ENCODE measurements at regions not wholly inside any gene's neighbourhood (a gene's known extent, or its start where the extent isn't known, plus 50 kb on each side); places are given as distances from the start of the nearest gene placed in this dataset.
A peak's percentile ranks its signal among the peaks of the same experiment; 100 is the strongest.

DNA sequence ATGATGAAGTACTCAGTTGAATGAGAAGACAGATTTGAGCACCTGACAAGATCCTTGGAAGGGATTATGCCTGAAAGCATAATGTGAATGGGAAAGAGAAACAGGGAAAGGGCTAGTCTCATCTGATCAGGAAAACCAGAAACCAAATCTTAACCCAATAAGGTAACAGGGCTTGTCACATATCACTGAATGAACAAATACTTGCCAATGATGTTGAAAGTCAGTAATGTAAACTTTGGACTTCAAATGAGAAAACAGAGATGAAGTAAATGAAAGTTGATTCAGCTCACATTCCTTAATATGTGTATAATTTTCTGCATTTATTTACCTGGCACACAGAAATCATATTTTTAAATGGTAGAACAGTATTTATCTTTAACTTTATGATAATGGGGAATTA, 480.0 kb downstream of the KCTD12 start:
- DNase-seq: no peak

DNA sequence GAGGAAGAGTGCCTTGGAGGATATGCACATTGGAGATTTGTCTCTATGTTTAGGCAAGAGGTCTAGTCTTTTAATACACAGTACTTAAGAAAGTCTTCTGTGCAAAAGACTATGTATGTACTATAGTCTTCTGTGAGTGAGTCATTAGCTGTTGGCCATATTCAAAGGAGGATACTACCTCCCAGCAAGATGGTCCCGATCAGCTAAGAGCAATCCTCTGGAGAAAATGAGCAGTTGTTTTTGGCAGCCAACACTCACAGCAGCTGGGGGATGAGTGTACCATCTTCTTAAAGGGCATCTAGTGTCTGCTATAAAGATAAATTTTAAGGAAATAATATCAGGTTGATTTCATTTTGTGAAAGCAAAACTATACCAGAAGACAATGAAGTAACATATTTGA, 487.8 kb downstream of the KCTD12 start:
- DNase-seq: no peak

GRCh38 chr13:76397413-76397812, 488.8 kb downstream of the KCTD12 start:
- no peak for DNase-seq

DNA sequence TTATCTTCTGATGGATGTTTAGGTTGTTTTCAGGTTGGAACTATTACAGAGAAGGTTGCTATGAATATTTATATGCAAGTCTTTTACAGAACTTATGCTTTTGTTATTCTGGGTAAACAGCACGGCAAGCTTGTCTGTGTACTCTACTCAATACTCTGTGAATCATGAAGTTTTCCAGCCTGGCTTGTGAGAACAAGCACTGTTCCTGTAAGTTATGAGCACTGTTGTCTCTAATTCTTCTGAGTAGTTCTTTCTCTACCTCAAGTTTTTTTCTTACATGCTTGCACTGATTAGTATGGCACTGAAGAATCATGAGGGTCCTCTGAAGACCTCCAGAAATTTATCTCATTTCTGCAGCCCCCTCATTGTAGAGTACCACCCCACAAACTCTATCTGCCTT, 496.9 kb downstream of the KCTD12 start:
- DNase-seq: no peak

DNA sequence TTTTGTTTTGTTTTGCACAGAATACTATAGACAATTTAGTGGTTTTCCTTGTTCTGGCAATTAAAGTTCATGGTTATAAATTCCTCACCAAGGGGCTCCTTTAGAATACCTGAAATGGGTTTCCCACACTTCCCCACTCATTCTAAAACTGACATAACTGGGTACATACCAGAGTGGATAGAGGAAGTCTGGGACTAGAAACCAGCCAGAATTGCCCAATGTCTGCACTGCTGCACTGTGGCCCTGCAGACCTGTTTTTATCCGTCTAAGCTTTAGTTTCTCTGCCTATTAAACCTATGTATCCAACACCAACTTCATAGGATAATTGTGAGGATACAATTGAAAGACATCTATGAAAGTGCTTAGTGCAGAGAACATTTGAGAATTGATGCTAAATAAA, 498.6 kb downstream of the KCTD12 start:
- no peak for DNase-seq

DNA sequence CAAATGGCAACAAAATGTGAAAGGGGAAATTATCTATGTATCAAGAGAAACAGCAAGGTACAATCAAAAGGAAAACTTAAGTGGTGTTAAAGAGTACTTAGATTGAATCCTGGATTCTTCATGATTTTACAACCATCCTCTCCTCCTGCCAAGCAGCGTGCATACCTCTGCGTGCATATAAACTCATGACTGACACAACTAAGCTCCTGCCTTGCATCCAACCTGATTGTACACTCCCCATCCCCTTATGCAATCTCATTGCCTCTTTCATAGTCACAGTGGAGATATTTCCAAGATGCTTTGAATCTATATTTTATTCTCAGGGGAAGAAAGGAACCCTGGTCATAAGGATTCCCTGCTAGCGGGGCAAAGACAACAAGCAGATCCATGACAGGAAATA, 499.9 kb downstream of the KCTD12 start:
- DNase-seq: no peak

DNA sequence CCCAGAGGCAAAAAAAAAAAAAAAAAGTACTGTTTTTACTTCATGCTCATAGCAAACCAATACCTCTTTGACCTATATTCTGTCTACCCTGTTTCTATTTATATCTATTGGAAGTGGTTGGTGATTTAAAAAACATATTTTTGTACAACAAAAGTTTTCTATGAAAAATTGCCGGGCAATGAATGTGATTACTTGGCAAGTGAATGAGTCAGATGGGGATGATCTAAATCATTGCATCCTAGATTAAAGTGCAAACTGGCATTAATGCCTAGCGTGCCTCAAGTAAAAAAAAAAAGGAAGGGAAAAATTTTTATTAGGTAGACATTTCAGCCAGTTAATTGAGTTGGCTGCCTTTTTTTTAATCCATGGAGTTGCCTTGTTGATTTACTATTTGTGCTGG, 500.6 kb downstream of the KCTD12 start:
- DNase-seq: no peak

- DNase-seq: peak; percentile 35
Observed at GRCh38 chr13:76383676-76384461, 502.3 kb downstream of the KCTD12 start.

GRCh38 chr13:76380446-76381065, 505.6 kb downstream of the KCTD12 start:
- DNase-seq: no peak

DNA sequence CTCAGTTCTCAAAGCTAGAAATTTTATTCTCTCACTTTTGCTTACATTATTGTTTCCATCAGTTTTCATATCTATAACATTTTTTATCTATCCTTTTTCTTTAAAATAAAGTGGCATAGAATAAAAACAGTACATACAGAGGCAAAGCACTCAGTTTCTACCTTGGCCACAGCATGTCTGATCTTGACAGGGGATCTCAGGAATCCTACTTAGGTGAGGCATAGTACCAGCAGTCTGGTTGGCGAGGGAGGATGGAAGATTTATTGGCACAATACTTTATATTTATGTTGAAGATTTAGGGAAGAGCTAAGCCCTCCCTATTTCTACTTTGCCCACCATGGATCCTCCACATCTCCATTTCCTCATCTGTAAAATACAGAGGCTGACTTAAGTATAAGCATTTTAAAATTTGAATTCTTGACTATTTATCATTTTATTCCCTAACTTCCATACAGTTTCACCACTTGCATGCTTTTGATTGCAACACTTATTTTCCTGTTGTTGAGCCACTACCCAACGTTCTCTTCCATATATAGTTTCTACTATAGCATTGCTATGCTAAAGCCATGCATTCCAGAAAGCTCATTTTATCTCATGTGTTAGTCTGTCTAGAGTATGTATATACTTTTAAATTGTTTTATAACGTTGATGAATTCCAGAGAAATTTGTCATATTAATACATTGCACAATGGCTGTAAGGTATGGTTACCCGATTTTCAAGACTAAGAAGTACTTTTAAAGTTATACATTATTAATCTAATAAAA, 506.7 kb downstream of the KCTD12 start:
- no peak for DNase-seq

DNA sequence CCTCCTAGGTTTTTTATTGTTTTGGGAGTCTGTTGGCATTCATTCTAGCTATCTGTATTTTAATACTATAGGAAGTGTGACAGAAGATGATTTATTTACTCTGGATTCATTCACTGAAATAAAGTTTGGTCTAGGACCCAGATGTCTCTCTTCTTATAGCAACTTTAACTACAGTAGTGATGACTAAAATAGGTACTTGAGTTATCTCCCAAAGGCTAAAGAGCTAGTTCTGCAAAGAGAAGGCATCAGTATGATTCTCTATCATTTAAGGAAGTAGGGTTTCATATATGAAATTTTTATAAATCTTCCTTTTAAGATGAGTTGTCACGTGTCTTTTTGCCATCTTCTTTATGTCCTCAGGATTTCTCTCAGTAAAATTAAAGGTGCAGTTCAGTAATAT, 507.4 kb downstream of the KCTD12 start:
- no peak for DNase-seq

- DNase-seq: no peak
Observed at GRCh38 chr13:76363682-76364289, 522.4 kb downstream of the KCTD12 start.

GRCh38 chr13:76361868-76362267, 524.3 kb downstream of the KCTD12 start:
- no peak for DNase-seq

- DNase-seq: no peak
Observed at GRCh38 chr13:76351541-76352229, 534.5 kb downstream of the KCTD12 start.

GRCh38 chr13:76350399-76350798, 535.8 kb downstream of the KCTD12 start:
- no peak for DNase-seq

- DNase-seq: no peak
Observed at GRCh38 chr13:76349700-76350099, 536.5 kb downstream of the KCTD12 start.

DNA sequence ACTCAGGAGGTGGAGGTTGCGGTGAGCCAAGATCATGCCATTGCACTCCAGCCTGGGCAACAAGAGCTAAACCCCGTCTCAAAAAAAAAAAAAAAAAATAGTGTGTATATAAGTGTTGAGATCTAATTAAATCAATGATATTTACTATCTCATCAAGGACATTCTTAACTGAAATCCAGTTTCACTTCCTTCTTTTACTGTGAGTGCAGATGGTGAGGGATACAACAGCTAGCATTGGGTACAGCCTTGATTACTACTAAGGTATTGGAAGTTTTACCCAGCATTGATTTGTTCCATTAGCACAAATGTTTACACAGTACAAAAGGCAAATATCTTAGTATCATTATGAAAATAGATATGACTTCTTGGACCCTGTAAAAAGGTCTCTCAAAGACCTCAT, 546.6 kb downstream of the KCTD12 start:
- DNase-seq: no peak

GRCh38 chr13:76338003-76338402, 548.2 kb downstream of the KCTD12 start:
- no peak for DNase-seq

DNA sequence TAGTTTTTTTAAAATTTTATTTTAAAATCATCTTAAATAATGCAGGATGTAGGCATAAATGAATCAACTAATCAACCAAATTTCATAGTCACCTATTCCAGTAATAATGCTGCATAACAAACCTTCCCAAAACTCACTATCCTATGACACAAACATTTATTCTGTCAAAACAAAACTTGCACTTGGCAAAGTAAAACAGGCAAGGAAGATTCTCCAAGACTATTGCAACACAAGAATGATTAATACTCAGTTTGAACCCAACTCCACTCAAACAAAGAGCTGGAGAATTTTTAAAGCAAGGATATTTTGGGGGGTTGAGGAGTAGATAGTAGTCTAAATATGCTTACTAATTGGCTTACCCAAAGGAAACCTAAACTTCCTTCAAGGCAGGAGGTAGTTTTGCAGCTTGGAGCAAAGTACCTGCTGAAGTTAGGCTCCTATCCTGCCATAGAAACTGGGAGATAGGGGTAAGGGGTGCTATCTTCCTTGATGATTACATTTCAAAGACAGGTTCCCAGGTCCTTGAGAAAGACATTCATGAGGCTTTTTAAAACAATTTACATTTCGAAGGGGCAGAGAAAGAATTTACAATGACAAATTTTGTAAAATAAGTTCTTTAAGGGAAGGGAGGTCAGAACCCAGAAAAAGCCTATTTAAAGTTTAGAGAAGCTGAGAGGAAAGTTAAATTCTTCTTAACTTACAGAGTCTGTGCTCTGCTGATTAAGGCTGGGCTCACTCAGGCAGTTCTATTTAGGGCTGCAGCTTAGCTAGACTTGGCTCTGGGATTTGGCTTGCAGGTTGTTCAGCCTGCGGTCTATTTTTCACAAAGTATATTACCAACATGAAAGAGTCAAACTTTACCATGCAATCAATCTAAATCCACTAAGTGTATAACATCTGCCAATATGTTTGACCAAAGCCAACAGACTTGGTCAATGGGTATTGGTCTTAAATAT, 549.0 kb downstream of the KCTD12 start:
- no peak for DNase-seq

- no peak for DNase-seq
Observed at GRCh38 chr13:76335463-76335862, 550.7 kb downstream of the KCTD12 start.

DNA sequence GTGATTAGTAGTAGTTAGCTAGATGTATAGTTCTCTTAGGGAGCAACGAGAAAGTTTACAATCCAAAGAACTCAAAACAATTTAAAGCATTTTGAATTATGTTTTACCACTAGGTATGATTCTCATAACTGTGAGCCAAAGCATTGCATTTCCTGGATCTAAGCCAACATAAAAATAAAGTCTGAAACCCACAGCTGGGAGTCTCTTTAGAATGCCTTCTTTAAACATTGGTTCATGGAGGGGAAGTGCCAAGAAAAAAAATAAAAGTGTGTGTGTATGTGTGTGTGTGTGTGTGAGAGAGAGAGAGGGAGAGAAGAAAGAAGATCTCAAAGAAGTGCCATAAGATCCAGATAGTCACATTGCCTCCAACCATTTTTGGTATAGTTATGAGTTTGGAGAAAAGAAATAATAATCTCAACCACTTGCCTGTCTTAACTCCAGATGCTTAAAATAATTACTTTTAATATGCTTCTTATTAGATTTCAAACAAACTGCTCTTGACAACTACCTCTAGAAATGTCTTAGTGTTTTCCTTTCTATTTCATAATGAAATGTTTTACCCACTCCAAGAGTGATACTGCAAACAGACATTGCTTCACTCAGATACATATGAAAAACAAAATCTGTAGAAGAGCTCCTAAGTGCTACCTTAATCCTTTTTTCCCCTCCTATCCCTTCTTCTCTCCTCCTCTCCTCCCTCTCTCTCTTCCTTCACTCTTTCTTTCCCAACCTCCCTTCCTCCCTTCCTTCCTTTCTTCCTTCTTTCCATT, 554.1 kb downstream of the KCTD12 start:
- no peak for DNase-seq
